H1 (cell line): ENCODE measurements at regions not wholly inside any gene's neighbourhood (a gene's known extent, or its start where the extent isn't known, plus 50 kb on each side); places are given as distances from the start of the nearest gene placed in this dataset.

Experiments
- CTCF ChIA-PET: fragments of 300-600 bp; sonication (Branson Sonifier 250); formaldehyde crosslinking; loops from one replicate; lab custom pipeline; 2021; ENCODE audit not compliant: partially characterized antibody; lab: Charles Lee
- POLR2A ChIA-PET: fragments of 300-600 bp; sonication (Branson Sonifier 250); formaldehyde crosslinking; loops from one replicate; lab custom pipeline; 2021; ENCODE audit warnings: inconsistent platforms; ENCODE audit not compliant: partially characterized antibody; lab: Charles Lee
- DNase-seq, 2 experiments: peaks; one replicate each; pipeline versions ENCODE4 v3.0.0 to v3.0.0-alpha.2; 2010 to 2022; ENCODE audit warnings: low spot score in 2 of 2, low read depth in 1 of 2, mixed read lengths in 1 of 2
- FAIRE-seq: peaks from 2 replicates; lab custom pipeline; 2011; peaks lifted over from hg19 to GRCh38; lab: Jason Lieb, UNC
- H2AFZ ChIP-seq: 2 replicates; pipeline ENCODE4 v1.8.1; 2012; ENCODE audit warnings: low read length, inconsistent platforms
- H2AK5ac ChIP-seq: 2 replicates; pipeline ENCODE4 v1.6.1; 2013; ENCODE audit warnings: low read depth, low read length
- H2BK120ac ChIP-seq: replicated peaks from 2 replicates; pipeline ENCODE3; 2013; ENCODE audit warnings: low read depth, low read length, inconsistent platforms
- H2BK12ac ChIP-seq: 2 replicates; pipeline ENCODE4 v1.6.1; 2013; ENCODE audit warnings: low read depth, low read length
- H2BK15ac ChIP-seq: 2 replicates; pipeline ENCODE4 v1.6.1; 2013; ENCODE audit warnings: low read length
- H2BK20ac ChIP-seq: 2 replicates; pipeline ENCODE4 v1.6.1; 2013; ENCODE audit warnings: low read length
- H2BK5ac ChIP-seq: 2 replicates; pipeline ENCODE4 v1.6.1; 2013; ENCODE audit warnings: low read depth, low read length
- H3K14ac ChIP-seq: 2 replicates; pipeline ENCODE4 v1.6.1; 2013; ENCODE audit warnings: inconsistent platforms; ENCODE audit not compliant: insufficient read length
- H3K18ac ChIP-seq: 2 replicates; pipeline ENCODE4 v1.6.1; 2013; ENCODE audit warnings: low read length; ENCODE audit errors: extremely low read depth
- H3K23ac ChIP-seq: 2 replicates; pipeline ENCODE4 v1.6.1; 2013; ENCODE audit warnings: inconsistent platforms; ENCODE audit not compliant: insufficient read length
- H3K23me2 ChIP-seq: 2 replicates; pipeline ENCODE4 v1.6.1; 2013; ENCODE audit warnings: low read depth, low read length
- H3K27ac ChIP-seq: 2 replicates; pipeline ENCODE4 v1.6.1; 2011; ENCODE audit warnings: low read depth, low read length, inconsistent platforms
- H3K27me3 ChIP-seq, 4 experiments: replicated peaks in 1 of 4; 1 replicate in 1 of 4; 2 replicates in 3 of 4; pipeline versions ENCODE4 v1.6.1 to v1.8.1; 2011 to 2013; ENCODE audit warnings: low read length in 3 of 4, mild to moderate bottlenecking in 3 of 4, inconsistent platforms in 2 of 4, mixed read lengths in 2 of 4, moderate library complexity in 1 of 4; ENCODE audit not compliant: control insufficient read depth in 3 of 4, insufficient read depth in 3 of 4; ENCODE audit errors: extremely low read depth in 1 of 4
- H3K36me3 ChIP-seq, 4 experiments: 2 replicates each; pipeline versions ENCODE4 v1.6.1 to v1.8.1; 2011 to 2013; ENCODE audit warnings: mild to moderate bottlenecking in 4 of 4, low read length in 3 of 4, moderate library complexity in 2 of 4, control low read depth in 1 of 4, inconsistent platforms in 1 of 4; ENCODE audit not compliant: insufficient read depth in 4 of 4, control insufficient read depth in 2 of 4
- H3K4ac ChIP-seq: replicated peaks from 2 replicates; pipeline ENCODE3; 2013; ENCODE audit warnings: low read length, low read depth, mixed read lengths, inconsistent platforms; ENCODE audit not compliant: insufficient read length
- H3K4me1 ChIP-seq, 4 experiments: replicated peaks in 1 of 4; 1 replicate in 1 of 4; 2 replicates in 3 of 4; pipeline versions ENCODE4 v1.6.1 to v1.8.1; 2011 to 2013; ENCODE audit warnings: low read length in 3 of 4, inconsistent platforms in 2 of 4, mixed read lengths in 1 of 4; ENCODE audit not compliant: insufficient read depth in 4 of 4, control insufficient read depth in 3 of 4
- H3K4me2 ChIP-seq, 2 experiments: 2 replicates each; pipeline versions ENCODE4 v1.6.1 to v1.8.1; 2011 to 2013; ENCODE audit warnings: low read depth in 2 of 2, low read length in 2 of 2, control low read depth in 1 of 2, inconsistent platforms in 1 of 2, mild to moderate bottlenecking in 1 of 2; ENCODE audit not compliant: insufficient read depth in 1 of 2
- H3K4me3 ChIP-seq, 4 experiments: fragments of 200-600, 300-600 bp in 1 of 4; sonication (generic), shearing (Covaris generic), sonication (Bioruptor Twin) in 1 of 4; 2 replicates each; pipeline versions ENCODE4 v1.5.1 to v1.8.1; 2011 to 2016; ENCODE audit warnings: low read length in 4 of 4, low read depth in 3 of 4, control low read depth in 2 of 4, inconsistent platforms in 2 of 4, mild to moderate bottlenecking in 2 of 4, mixed read lengths in 1 of 4, moderate library complexity in 1 of 4; ENCODE audit not compliant: insufficient read depth in 2 of 4; ENCODE audit errors: extremely low read depth in 1 of 4
- H3K56ac ChIP-seq: replicated peaks from 2 replicates; pipeline ENCODE3; 2013; ENCODE audit warnings: low read depth, mild to moderate bottlenecking, mixed read lengths, low read length, inconsistent platforms; ENCODE audit not compliant: insufficient read length
- H3K79me1 ChIP-seq: 2 replicates; pipeline ENCODE4 v1.6.1; 2013; ENCODE audit warnings: low read depth, low read length, control low read depth
- H3K79me2 ChIP-seq, 2 experiments: 2 replicates each; pipeline versions ENCODE4 v1.6.1 to v1.8.1; 2012 to 2013; ENCODE audit warnings: low read length in 2 of 2, mild to moderate bottlenecking in 2 of 2, inconsistent platforms in 1 of 2; ENCODE audit not compliant: insufficient read depth in 2 of 2, control insufficient read depth in 1 of 2
- H3K9ac ChIP-seq, 4 experiments: replicated peaks in 1 of 4; 1 replicate in 1 of 4; 2 replicates in 3 of 4; pipeline versions ENCODE4 v1.6.1 to v1.8.1; 2011 to 2013; ENCODE audit warnings: low read depth in 3 of 4, low read length in 3 of 4, control low read depth in 2 of 4, mild to moderate bottlenecking in 2 of 4, moderate library complexity in 2 of 4, inconsistent platforms in 1 of 4; ENCODE audit errors: extremely low read depth in 1 of 4
- H3K9me3 ChIP-seq, 2 experiments: 2 replicates each; pipeline versions ENCODE4 v1.6.1 to v1.8.1; 2012 to 2013; ENCODE audit warnings: mild to moderate bottlenecking in 2 of 2, moderate library complexity in 2 of 2, control low read depth in 1 of 2, inconsistent platforms in 1 of 2, low read depth in 1 of 2, low read length in 1 of 2, mixed read lengths in 1 of 2; ENCODE audit not compliant: insufficient read depth in 2 of 2
- H4K20me1 ChIP-seq, 2 experiments: replicated peaks in 1 of 2; 2 replicates each; pipeline versions ENCODE3 to v1.8.1; 2011 to 2013; ENCODE audit warnings: inconsistent platforms in 2 of 2, low read length in 2 of 2, mild to moderate bottlenecking in 1 of 2; ENCODE audit not compliant: insufficient read depth in 2 of 2, control insufficient read depth in 1 of 2
- H4K5ac ChIP-seq: 2 replicates; pipeline ENCODE4 v1.6.1; 2013; ENCODE audit warnings: low read length, low read depth, mixed read lengths, inconsistent platforms; ENCODE audit not compliant: insufficient read length
- H4K8ac ChIP-seq: 2 replicates; pipeline ENCODE4 v1.8.0; 2013; ENCODE audit warnings: mild to moderate bottlenecking, moderate library complexity, low read length, inconsistent platforms; ENCODE audit not compliant: insufficient read depth; ENCODE audit errors: extremely low read depth
- H4K91ac ChIP-seq: replicated peaks from 2 replicates; pipeline ENCODE3; 2013; ENCODE audit warnings: low read length, mixed read lengths, inconsistent platforms; ENCODE audit not compliant: insufficient read length
- CBX5 ChIP-seq: fragments of 300-800, 300-1000 bp; sonication (generic); IDR thresholded peaks from 2 replicates; pipeline ENCODE4 v1.7.1; 2016; ENCODE audit warnings: antibody characterized with exemption, low read length, low read depth
- TBP ChIP-seq: IDR thresholded peaks from 2 replicates; pipeline ENCODE4 v1.6.1; 2011; ENCODE audit warnings: low read depth, low read length, improper control_type of control experiment
- WGBS, 2 experiments: shearing (Covaris generic) in 1 of 2; methylation state at CpG; one replicate each; pipeline versions ENCODE4 v1.1.6 to v1.1.7; 2013 to 2015; ENCODE audit warnings: low lambda C conversion rate in 2 of 2, mixed read lengths in 2 of 2, inconsistent platforms in 1 of 2, low coverage in 1 of 2, missing lambda C conversion rate in 1 of 2; ENCODE audit not compliant: insufficient replicate concordance in 2 of 2, insufficient coverage in 1 of 2, insufficient read length in 1 of 2; ENCODE audit errors: extremely low coverage in 1 of 2, missing lambda C conversion rate in 1 of 2; 5-methylcytosine and 5-hydroxymethylcytosine counted together
- TF ChIP-seq, protein P1 (sequence below): IDR thresholded peaks from 2 replicates; pipeline ENCODE4 v1.6.1; 2012; ENCODE audit warnings: low read length, inconsistent platforms

DNA sequence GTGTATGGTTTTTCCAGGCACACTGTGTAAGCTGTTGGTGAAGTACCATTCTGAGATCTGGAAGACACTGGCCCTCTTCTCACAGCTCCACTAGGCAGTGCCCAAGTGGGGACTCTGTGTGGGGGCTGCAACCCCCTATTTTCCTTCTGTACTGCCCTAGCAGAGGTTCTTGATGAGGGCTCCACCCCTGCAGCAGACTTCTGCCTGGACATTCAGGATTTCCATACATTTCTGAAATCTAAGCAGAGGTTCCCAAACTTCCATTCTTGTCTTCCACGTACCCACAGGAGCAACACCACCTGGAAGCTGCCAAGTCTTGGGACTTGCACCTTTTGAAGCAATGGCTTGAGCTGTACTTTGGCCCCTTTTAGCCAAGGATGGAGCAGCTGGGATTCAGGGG is 85.2 kb upstream of the PRMT8 start:
- no peak overlapping the region for H3K9ac ChIP-seq
- no peak overlapping the region for H2BK20ac ChIP-seq
- no peak overlapping the region for H3K18ac ChIP-seq
- no peak for DNase-seq
- no peak overlapping the region for H3K27ac ChIP-seq
- no peak for FAIRE-seq
- TF ChIP-seq CBX5 (0 out of 2 replicates have a peak, but pooled peaks have one; percentile 78), TBP (no peak)
- TF ChIP-seq, protein P1, sequence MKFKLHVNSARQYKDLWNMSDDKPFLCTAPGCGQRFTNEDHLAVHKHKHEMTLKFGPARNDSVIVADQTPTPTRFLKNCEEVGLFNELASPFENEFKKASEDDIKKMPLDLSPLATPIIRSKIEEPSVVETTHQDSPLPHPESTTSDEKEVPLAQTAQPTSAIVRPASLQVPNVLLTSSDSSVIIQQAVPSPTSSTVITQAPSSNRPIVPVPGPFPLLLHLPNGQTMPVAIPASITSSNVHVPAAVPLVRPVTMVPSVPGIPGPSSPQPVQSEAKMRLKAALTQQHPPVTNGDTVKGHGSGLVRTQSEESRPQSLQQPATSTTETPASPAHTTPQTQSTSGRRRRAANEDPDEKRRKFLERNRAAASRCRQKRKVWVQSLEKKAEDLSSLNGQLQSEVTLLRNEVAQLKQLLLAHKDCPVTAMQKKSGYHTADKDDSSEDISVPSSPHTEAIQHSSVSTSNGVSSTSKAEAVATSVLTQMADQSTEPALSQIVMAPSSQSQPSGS: no peak
- no peaks in the 10 kb centered on the region for H4K20me1 ChIP-seq
- H3K14ac ChIP-seq: no peak overlapping the region
- H2BK120ac ChIP-seq: no peak overlapping the region
- no peaks in the 10 kb centered on the region for H3K79me2 ChIP-seq
- POLR2A ChIA-PET: no interaction called here
- H3K4me1 ChIP-seq: no peaks in the 10 kb centered on the region
- no peak overlapping the region for H3K56ac ChIP-seq
- H3K23me2 ChIP-seq: no peaks in the 10 kb centered on the region
- no peak overlapping the region for H2BK5ac ChIP-seq
- 70% methylated on average over 1 of the region's 1 CpG; no CpG with 5 or more reads in 1 of the 2 experiments for WGBS, 2 experiments
- H3K27me3 ChIP-seq: no peaks in the 10 kb centered on the region
- no peak overlapping the region for H2AFZ ChIP-seq
- no peak overlapping the region for H4K8ac ChIP-seq
- no peak overlapping the region for H3K4me3 ChIP-seq
- H3K9me3 ChIP-seq: peaks cover 15 to 25% of the 10 kb centered on the region in 2 experiments
- H3K36me3 ChIP-seq: no peaks in the 10 kb centered on the region
- H3K23ac ChIP-seq: no peak overlapping the region
- no peak overlapping the region for H4K91ac ChIP-seq
- no peak overlapping the region for H3K4ac ChIP-seq
- no peaks in the 10 kb centered on the region for H3K79me1 ChIP-seq
- H2BK12ac ChIP-seq: no peak overlapping the region
- H2BK15ac ChIP-seq: no peak overlapping the region
- no peak overlapping the region for H4K5ac ChIP-seq
- no peak overlapping the region for H3K4me2 ChIP-seq
- H2AK5ac ChIP-seq: no peak overlapping the region
- CTCF ChIA-PET: interaction anchor here (1.9 kb wide), 1 partner anchor 20 kb away, joined by 5 read pairs; no protein-coding TSS in a partner anchor
